Spleen (tissue), 7 donors: ENCODE measurements at regions not wholly inside any gene's neighbourhood (a gene's known extent, or its start where the extent isn't known, plus 50 kb on each side); places are given as distances from the start of the nearest gene placed in this dataset.

Source experiments
- POLR2AphosphoS5 ChIP-seq, 3 donors: sonication (generic); formaldehyde crosslinking; IDR thresholded peaks; one replicate each; pipeline ENCODE4 v1.5.1; 2017; ENCODE audit warnings: antibody characterized with exemption in 3 of 3
- TF ChIP-seq, protein P1 (sequence below), 11 experiments: fragments of 200-600 bp in 7 of 11; fragments of 450-650 bp in 4 of 11; sonication (generic) in 4 of 11; IDR thresholded peaks in 8 of 11; conservative IDR thresholded peaks in 3 of 11; 1 replicate in 7 of 11; 2 replicates in 4 of 11; pipeline versions ENCODE4 v1.4.0 to v1.8.0; 2016 to 2021; ENCODE audit warnings: antibody characterized with exemption in 11 of 11, inconsistent platforms in 4 of 11, mild to moderate bottlenecking in 1 of 11
- donor health status: DM: no; HTN: no; CAD: no; lungs with moderate emphysema.
- donor health status: DM: no; HTN: no; CAD: no.
- donor health status: DM: no; HTN: no; CAD: no.

DNA sequence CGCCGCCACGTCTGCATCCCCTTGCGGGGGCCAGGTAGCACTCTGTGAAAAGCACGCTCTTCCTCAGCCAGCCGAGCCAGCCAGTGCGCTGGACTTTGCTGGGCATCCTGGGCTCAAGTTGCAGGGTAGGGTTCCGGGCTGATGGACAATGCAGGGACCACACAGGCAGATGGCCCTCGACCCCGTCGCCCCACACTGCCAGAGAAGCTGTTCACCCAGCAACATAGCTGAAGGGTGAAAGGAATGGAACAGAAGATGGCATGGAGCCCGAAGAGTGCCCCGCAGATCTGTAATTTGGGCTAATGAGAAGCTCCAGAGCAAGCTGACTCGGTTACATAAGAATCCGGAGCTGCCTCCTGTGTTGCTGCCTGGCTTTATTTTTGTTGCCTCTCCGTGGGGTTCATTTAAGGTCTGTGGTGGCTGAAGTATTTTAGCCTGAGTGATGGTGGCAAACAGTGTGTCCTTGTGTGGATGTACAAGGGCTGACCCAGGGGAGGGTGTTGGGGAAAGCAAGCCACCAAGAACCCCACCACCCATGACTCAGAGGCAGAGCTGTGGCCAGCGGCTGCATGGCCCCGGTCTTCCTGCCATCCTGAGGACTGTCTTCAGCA lies 105.8 kb downstream of the SOX1 start:
- TF ChIP-seq, protein P1, sequence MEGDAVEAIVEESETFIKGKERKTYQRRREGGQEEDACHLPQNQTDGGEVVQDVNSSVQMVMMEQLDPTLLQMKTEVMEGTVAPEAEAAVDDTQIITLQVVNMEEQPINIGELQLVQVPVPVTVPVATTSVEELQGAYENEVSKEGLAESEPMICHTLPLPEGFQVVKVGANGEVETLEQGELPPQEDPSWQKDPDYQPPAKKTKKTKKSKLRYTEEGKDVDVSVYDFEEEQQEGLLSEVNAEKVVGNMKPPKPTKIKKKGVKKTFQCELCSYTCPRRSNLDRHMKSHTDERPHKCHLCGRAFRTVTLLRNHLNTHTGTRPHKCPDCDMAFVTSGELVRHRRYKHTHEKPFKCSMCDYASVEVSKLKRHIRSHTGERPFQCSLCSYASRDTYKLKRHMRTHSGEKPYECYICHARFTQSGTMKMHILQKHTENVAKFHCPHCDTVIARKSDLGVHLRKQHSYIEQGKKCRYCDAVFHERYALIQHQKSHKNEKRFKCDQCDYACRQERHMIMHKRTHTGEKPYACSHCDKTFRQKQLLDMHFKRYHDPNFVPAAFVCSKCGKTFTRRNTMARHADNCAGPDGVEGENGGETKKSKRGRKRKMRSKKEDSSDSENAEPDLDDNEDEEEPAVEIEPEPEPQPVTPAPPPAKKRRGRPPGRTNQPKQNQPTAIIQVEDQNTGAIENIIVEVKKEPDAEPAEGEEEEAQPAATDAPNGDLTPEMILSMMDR (IDR thresholded peaks at IDR 0.05 in 8 of 11, conservative IDR thresholded peaks at IDR 0.05 in 3 of 11): no peak
- TF ChIP-seq POLR2AphosphoS5 (IDR thresholded peaks at IDR 0.05): no peak
